HEK293T (cell line): ENCODE measurements at regions not wholly inside any gene's neighbourhood (a gene's known extent, or its start where the extent isn't known, plus 50 kb on each side); places are given as distances from the start of the nearest gene placed in this dataset.

Source experiments
- CTCF ChIA-PET: fragments of 350-600 bp; formaldehyde crosslinking; extraction: SDS; loops from one replicate; lab custom pipeline; 2021; ENCODE audit warnings: antibody characterized with exemption, inconsistent platforms; lab: Yijun Ruan, JAX
- POLR2A ChIA-PET: fragments of 350-600 bp; formaldehyde crosslinking; extraction: SDS; loops from one replicate; lab custom pipeline; 2020; ENCODE audit warnings: antibody characterized with exemption, inconsistent platforms; lab: Yijun Ruan, JAX
- DNase-seq: peaks from one replicate; pipeline ENCODE4 v3.0.0; 2012; ENCODE audit warnings: mixed read lengths; ENCODE audit errors: extremely low spot score
- ARNT ChIP-seq: fragments of 450-650 bp; IDR thresholded peaks from 2 replicates; pipeline ENCODE4 v1.6.1; 2017; ENCODE audit warnings: mild to moderate bottlenecking
- BHLHE40 ChIP-seq: fragments of 450-650 bp; IDR thresholded peaks from 2 replicates; pipeline ENCODE4 v1.6.1; 2016; ENCODE audit warnings: mild to moderate bottlenecking, moderate library complexity, borderline replicate concordance
- CTBP1 ChIP-seq: fragments of 450-650 bp; IDR thresholded peaks from 2 replicates; pipeline ENCODE4 v1.6.1; 2016; ENCODE audit warnings: borderline replicate concordance
- ELF4 ChIP-seq: fragments of 450-650 bp; IDR thresholded peaks from 2 replicates; pipeline ENCODE4 v1.6.1; 2017; ENCODE audit warnings: antibody characterized with exemption
- FOXA1 ChIP-seq: fragments of 450-650 bp; IDR thresholded peaks from 2 replicates; pipeline ENCODE4 v1.6.1; 2016; ENCODE audit warnings: mild to moderate bottlenecking
- FOXK2 ChIP-seq: fragments of 450-650 bp; IDR thresholded peaks from 2 replicates; pipeline ENCODE4 v1.6.1; 2016; ENCODE audit warnings: mild to moderate bottlenecking
- FOXM1 ChIP-seq: fragments of 450-650 bp; IDR thresholded peaks from 2 replicates; pipeline ENCODE4 v1.6.1; 2017; ENCODE audit warnings: mild to moderate bottlenecking, borderline replicate concordance
- HDGF ChIP-seq: fragments of 450-650 bp; IDR thresholded peaks from 2 replicates; pipeline ENCODE4 v1.6.1; 2017; ENCODE audit warnings: antibody characterized with exemption, borderline replicate concordance
- L3MBTL2 ChIP-seq: fragments of 450-650 bp; conservative IDR thresholded peaks from 2 replicates; pipeline ENCODE4 v1.6.1; 2016; ENCODE audit warnings: mild to moderate bottlenecking
- LEF1 ChIP-seq: fragments of 450-650 bp; IDR thresholded peaks from 2 replicates; pipeline ENCODE4 v1.6.1; 2017; ENCODE audit warnings: mild to moderate bottlenecking, borderline replicate concordance
- NFRKB ChIP-seq: fragments of 450-650 bp; IDR thresholded peaks from 2 replicates; pipeline ENCODE4 v1.6.1; 2016; ENCODE audit warnings: mild to moderate bottlenecking, moderate library complexity
- SP1 ChIP-seq: fragments of 450-650 bp; IDR thresholded peaks from 2 replicates; pipeline ENCODE4 v1.6.1; 2017
- SUZ12 ChIP-seq: fragments of 450-650 bp; IDR thresholded peaks from 2 replicates; pipeline ENCODE4 v1.6.1; 2016; ENCODE audit warnings: mild to moderate bottlenecking
- TARDBP ChIP-seq: fragments of 450-650 bp; IDR thresholded peaks from 2 replicates; pipeline ENCODE4 v1.6.1; 2016
- ZNF384 ChIP-seq: fragments of 450-650 bp; IDR thresholded peaks from 2 replicates; pipeline ENCODE4 v1.6.1; 2016
- TF ChIP-seq, protein P1 (sequence below): fragments of 450-650 bp; IDR thresholded peaks from 2 replicates; pipeline ENCODE4 v1.6.1; 2016

DNA sequence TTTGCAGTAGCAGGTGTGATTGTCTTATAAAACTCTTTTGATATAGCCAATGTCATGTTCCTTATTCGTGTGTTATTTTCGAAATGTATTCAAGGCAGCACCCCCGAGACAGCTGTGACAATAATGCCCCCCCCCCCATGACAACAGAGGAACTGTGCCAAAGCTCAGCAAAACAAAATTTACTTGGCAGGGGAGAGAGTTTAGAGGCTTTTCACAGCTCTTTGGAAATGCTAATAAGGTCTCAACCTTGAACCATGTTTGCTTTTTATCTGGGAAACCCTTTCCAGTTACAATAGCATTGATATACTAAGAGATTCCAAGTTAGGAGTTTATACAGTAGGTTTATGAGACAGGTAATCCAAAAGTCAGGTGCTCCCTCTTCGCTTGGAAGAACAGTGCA lies 56.4 kb upstream of the USP44 start:
- CTCF ChIA-PET, result no interaction called here
- TF ChIP-seq SP1 (no peak), HDGF (no peak), TARDBP (no peak), L3MBTL2 (no peak), ELF4 (no peak), FOXK2 (no peak), ZNF384 (no peak), FOXM1 (no peak), LEF1 (no peak), NFRKB (no peak), ARNT (no peak), SUZ12 (no peak), FOXA1 (no peak), BHLHE40 (no peak), CTBP1 (no peak)
- TF ChIP-seq, protein P1, sequence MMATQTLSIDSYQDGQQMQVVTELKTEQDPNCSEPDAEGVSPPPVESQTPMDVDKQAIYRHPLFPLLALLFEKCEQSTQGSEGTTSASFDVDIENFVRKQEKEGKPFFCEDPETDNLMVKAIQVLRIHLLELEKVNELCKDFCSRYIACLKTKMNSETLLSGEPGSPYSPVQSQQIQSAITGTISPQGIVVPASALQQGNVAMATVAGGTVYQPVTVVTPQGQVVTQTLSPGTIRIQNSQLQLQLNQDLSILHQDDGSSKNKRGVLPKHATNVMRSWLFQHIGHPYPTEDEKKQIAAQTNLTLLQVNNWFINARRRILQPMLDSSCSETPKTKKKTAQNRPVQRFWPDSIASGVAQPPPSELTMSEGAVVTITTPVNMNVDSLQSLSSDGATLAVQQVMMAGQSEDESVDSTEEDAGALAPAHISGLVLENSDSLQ, result no peak
- DNase-seq, result no peak
- POLR2A ChIA-PET, result no interaction called here

DNA sequence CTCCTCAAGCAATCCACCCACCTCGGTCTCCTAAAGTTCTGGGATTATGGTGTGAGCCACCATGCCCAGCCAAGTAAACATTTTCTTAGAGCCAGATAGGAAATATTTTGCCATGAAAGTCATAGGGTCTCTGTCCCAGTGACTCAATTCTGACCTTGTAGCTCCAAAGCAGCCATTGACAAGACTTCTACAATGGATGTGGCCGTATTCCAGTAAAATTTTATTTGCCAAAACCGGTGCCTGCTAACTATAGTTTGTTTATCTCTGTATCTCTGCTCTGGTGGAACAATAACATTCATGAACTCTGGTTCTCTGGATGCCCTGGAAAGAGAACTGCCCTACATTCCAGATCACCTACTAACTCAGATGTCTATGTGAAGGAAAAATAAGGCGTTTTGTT lies 54.6 kb upstream of the USP44 start:
- no peak for DNase-seq
- TF ChIP-seq TARDBP (no peak), ARNT (no peak), L3MBTL2 (no peak), NFRKB (no peak), ZNF384 (no peak), SUZ12 (no peak), ELF4 (no peak), FOXK2 (no peak), HDGF (no peak), FOXM1 (no peak), SP1 (no peak), LEF1 (no peak), BHLHE40 (no peak), CTBP1 (no peak), FOXA1 (no peak)
- TF ChIP-seq, protein P1, result no peak
- POLR2A ChIA-PET, result no interaction called here
- CTCF ChIA-PET, result no interaction called here

DNA sequence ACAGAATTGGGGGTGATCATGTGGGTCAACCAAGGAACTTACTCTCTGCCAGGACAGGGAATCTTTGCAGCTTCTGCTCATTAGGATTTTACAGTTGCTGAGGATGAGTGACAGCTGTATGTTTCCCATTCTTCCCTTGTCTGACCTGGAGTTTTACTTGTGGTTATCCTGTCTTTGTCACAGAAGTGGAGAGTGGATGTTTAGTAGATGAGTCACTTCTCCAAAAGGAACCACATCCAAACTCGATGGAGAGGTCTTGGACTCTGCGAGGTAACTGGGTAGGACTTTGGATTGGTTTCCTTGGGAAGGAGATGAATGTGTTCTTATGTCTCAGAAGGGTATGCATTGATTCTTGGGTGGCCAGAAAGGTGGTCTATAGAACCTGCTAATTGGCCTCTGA lies 53.8 kb upstream of the USP44 start:
- ChIA-PET CTCF (no interaction called here), POLR2A (no interaction called here)
- TF ChIP-seq FOXK2 (no peak), ZNF384 (no peak)
- TF ChIP-seq, protein P1, result peak; percentile 21; the same call in 1 of the 2 replicates
- DNase-seq, result no peak

DNA sequence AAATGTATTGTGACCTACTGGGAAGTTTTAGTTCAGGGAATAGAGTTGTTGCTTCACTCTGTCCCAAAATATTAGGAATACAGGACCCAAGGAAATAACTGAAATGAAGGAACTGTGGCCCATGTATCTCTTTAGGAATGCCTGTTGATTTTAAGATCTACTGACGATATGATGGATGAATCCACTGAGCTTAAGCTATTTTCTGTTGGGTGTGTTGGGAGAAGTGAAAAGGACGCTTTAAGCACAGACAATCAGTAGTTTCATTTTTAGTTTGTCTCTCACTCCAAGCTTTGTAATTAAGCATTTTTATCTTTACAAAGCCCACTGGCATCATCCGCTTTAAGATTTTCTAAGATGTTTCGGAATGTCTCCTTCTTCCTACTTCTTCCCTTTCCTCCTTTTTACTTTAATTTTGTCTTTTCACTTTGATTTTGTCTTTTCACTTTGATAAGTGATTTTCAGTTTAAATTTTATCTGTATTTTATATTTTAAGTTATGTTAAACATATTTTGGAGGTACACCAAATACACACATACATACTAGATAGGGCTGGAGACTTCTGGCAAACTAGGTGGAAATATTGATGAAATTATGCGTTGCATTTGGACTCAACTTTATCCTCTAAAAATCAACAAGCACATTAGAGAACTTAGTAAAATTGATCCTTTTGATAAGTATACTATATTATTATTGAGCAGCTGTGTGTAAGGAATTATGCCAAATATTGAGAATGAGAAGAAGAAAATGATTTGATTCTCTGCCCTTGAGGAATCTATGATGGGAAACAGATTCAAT lies 52.3 kb upstream of the USP44 start:
- TF ChIP-seq, protein P1, result no peak
- no peak for TF ChIP-seq ZNF384
- TF ChIP-seq FOXM1, result no peak
- TF ChIP-seq LEF1, result no peak
- TF ChIP-seq FOXA1, result no peak
- no peak for TF ChIP-seq SP1
- no peak for TF ChIP-seq ARNT
- no peak for TF ChIP-seq HDGF
- no peak for TF ChIP-seq TARDBP
- TF ChIP-seq L3MBTL2, result no peak
- TF ChIP-seq CTBP1, result no peak
- TF ChIP-seq BHLHE40, result no peak
- TF ChIP-seq FOXK2, result no peak
- DNase-seq, result no peak
- ChIA-PET POLR2A (no interaction called here), CTCF (no interaction called here)

DNA sequence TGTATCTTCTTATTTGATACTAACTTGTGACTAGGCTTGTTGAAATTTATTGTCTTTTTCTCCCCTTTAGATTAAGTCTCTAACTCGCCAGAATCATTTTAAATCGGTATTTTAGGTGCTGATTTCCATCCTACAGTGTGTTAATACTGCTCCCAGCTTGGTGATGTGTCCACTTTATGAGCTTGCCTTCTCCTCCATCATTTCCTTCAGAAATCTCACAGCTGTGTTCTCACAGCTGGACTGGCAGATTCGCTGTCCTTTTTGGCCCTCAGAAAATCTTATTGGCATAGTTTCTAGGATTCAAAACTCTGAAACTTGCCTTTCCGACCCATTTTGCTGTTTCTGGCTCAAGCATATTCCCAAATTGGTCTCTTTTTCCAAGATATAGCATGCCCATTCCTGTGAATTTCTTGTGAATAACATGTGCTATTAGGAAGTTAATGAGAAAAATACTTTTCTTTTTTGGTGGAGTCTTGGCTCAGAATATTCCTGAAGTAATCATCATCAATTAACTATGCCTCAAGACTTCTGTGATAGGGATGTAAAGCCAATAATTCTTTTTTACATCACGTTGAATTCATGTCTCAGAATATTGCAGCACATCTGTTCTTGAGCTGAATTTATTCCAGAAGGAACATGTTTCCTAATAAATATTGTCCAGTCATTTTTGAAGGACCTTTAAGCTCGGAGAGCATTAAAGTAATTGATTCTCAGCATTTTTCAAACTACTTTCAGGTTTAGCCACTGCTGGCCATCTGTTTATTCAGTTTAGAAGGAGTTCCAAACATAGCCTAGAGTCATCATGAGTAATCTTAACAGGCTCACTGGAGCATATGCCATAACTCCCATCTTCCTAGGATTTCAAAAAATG lies 50.0 kb upstream of the USP44 start:
- TF ChIP-seq FOXM1, result no peak
- TF ChIP-seq TARDBP, result no peak
- TF ChIP-seq FOXK2, result no peak
- TF ChIP-seq ZNF384, result no peak
- DNase-seq, result no peak
- ChIA-PET CTCF (no interaction called here), POLR2A (no interaction called here)
